ENCODE measurements at regions not wholly inside any gene's neighbourhood (a gene's known extent, or its start where the extent isn't known, plus 50 kb on each side); places are given as distances from the start of the nearest gene placed in this dataset.

DNA sequence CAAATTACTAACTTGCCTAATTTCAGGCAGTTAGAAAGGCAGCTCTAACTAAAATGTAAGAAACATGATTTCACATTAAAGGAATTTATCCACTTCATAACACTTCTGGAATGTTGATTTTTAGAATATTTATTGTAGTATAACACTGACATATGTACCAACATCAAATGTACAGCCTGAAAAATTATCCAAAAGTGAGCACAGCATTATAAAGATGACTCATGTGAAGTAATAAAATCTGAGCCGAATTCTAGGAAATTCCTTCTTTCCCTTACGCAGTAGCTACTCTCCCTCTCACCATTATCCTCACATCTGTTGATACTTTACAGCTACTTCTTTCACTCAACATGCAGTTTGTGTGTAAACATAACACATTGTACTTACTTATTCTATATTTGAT lies 610.6 kb downstream of the ZWINT start:
- no peak overlapping the region for H4K8ac ChIP-seq (ENCODE audit: low read length)
- 32% methylated on average over 2 of the region's 2 CpGs for WGBS
- H3K36me3 ChIP-seq (ENCODE audit: control insufficient read depth in 1 of 2, insufficient read depth in 2 of 2, low read depth in 1 of 2, low read length in 2 of 2): no peaks in the 10 kb centered on the region
- no peak overlapping the region for H4K91ac ChIP-seq (ENCODE audit: low read length)
- no peak overlapping the region for H3K4me2 ChIP-seq (ENCODE audit: low read length, poor library complexity, severe bottlenecking)
- H3K9me3 ChIP-seq (ENCODE audit: control insufficient read depth, low read length): no peaks in the 10 kb centered on the region
- no peak for DNase-seq
- no peak overlapping the region for H2AFZ ChIP-seq (ENCODE audit: low read depth, low read length)
- H3K23ac ChIP-seq (ENCODE audit: low read length in 2 of 2): no peak overlapping the region
- H2BK120ac ChIP-seq (ENCODE audit: low read depth, low read length): no peak overlapping the region
- no peaks in the 10 kb centered on the region for H3K79me1 ChIP-seq (replicated peaks; ENCODE audit: low read length, poor library complexity, severe bottlenecking)
- no peak overlapping the region for H2BK15ac ChIP-seq (ENCODE audit: low read depth, poor library complexity, severe bottlenecking)
- no peak overlapping the region for H3K4ac ChIP-seq (ENCODE audit: low read depth in 1 of 2, low read length in 2 of 2)
- H3K9ac ChIP-seq (ENCODE audit: low read length): no peak overlapping the region
- H2BK12ac ChIP-seq (ENCODE audit: low read length in 2 of 2): no peak overlapping the region
- no peak overlapping the region for H3K4me3 ChIP-seq (ENCODE audit: insufficient read depth in 1 of 2, low read depth in 1 of 2, low read length in 2 of 2)
- no peak overlapping the region for H3K27ac ChIP-seq (ENCODE audit: low read length, poor library complexity, severe bottlenecking)
- H3K18ac ChIP-seq (ENCODE audit: low read depth in 1 of 2, low read length in 2 of 2): no peak overlapping the region
- H3K4me1 ChIP-seq (ENCODE audit: control insufficient read depth, insufficient read depth, low read depth, low read length): no peaks in the 10 kb centered on the region
- no peak overlapping the region for H2AK5ac ChIP-seq (ENCODE audit: low read length, severe bottlenecking)
- no peaks in the 10 kb centered on the region for H3K27me3 ChIP-seq (ENCODE audit: control insufficient read depth in 1 of 2, insufficient read depth in 1 of 2, low read length in 2 of 2)
- H3K14ac ChIP-seq (ENCODE audit: low read length in 2 of 2): no peak overlapping the region
- no peak overlapping the region for H2BK5ac ChIP-seq (ENCODE audit: low read depth, low read length, poor library complexity, severe bottlenecking)

DNA sequence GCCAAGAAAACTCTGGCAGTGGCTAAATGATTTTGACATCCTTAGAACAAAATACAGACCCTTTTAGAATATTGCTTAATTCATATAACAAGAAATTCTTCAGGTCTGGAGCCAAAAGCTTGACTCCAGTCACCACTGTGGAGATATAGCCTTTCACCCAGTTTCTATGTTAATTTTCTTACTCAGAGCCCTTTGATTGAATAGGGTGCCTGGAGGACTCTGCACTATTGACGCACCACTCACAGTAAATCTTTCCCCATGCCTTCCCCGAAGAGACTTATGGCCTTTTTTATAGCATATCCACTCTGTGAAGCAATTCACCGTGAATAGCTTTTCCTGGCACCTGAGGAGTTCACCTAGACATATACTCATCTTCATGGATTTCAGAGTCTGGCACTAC lies 613.8 kb downstream of the ZWINT start:
- Histone ChIP-seq H3K27me3 (ENCODE audit: control insufficient read depth in 1 of 2, insufficient read depth in 1 of 2, low read length in 2 of 2) (no peaks in the 10 kb centered on the region), H3K9ac (ENCODE audit: low read length) (no peak overlapping the region), H3K18ac (ENCODE audit: low read depth in 1 of 2, low read length in 2 of 2) (no peak overlapping the region), H4K91ac (ENCODE audit: low read length) (no peak overlapping the region), H3K4me2 (ENCODE audit: low read length, poor library complexity, severe bottlenecking) (no peak overlapping the region), H3K14ac (ENCODE audit: low read length in 2 of 2) (no peak overlapping the region), H3K9me3 (ENCODE audit: control insufficient read depth, low read length) (no peaks in the 10 kb centered on the region), H2BK15ac (ENCODE audit: low read depth, poor library complexity, severe bottlenecking) (no peak overlapping the region), H2BK12ac (ENCODE audit: low read length in 2 of 2) (no peak overlapping the region), H3K27ac (ENCODE audit: low read length, poor library complexity, severe bottlenecking) (no peak overlapping the region), H3K23ac (ENCODE audit: low read length in 2 of 2) (no peak overlapping the region), H4K8ac (ENCODE audit: low read length) (no peak overlapping the region), H2AK5ac (ENCODE audit: low read length, severe bottlenecking) (no peak overlapping the region), H3K36me3 (ENCODE audit: control insufficient read depth in 1 of 2, insufficient read depth in 2 of 2, low read depth in 1 of 2, low read length in 2 of 2) (no peaks in the 10 kb centered on the region), H2BK120ac (ENCODE audit: low read depth, low read length) (no peak overlapping the region), H2BK5ac (ENCODE audit: low read depth, low read length, poor library complexity, severe bottlenecking) (no peak overlapping the region), H3K79me1 (replicated peaks; ENCODE audit: low read length, poor library complexity, severe bottlenecking) (no peaks in the 10 kb centered on the region), H3K4me1 (ENCODE audit: control insufficient read depth, insufficient read depth, low read depth, low read length) (no peaks in the 10 kb centered on the region), H2AFZ (ENCODE audit: low read depth, low read length) (no peak overlapping the region), H3K4ac (ENCODE audit: low read depth in 1 of 2, low read length in 2 of 2) (no peak overlapping the region), H3K4me3 (ENCODE audit: insufficient read depth in 1 of 2, low read depth in 1 of 2, low read length in 2 of 2) (no peak overlapping the region)
- 63% methylated on average over 3 of the region's 3 CpGs for WGBS
- no peak for DNase-seq

- Histone ChIP-seq H2BK5ac (ENCODE audit: low read depth, low read length, poor library complexity, severe bottlenecking) (no peak overlapping the region), H4K91ac (ENCODE audit: low read length) (no peak overlapping the region), H2BK15ac (ENCODE audit: low read depth, poor library complexity, severe bottlenecking) (no peak overlapping the region), H3K9ac (ENCODE audit: low read length) (no peak overlapping the region), H3K4ac (ENCODE audit: low read depth in 1 of 2, low read length in 2 of 2) (no peak overlapping the region), H3K27me3 (ENCODE audit: control insufficient read depth in 1 of 2, insufficient read depth in 1 of 2, low read length in 2 of 2) (no peaks in the 10 kb centered on the region), H3K36me3 (ENCODE audit: control insufficient read depth in 1 of 2, insufficient read depth in 2 of 2, low read depth in 1 of 2, low read length in 2 of 2) (no peaks in the 10 kb centered on the region), H3K4me2 (ENCODE audit: low read length, poor library complexity, severe bottlenecking) (no peak overlapping the region), H3K18ac (ENCODE audit: low read depth in 1 of 2, low read length in 2 of 2) (no peak overlapping the region), H3K14ac (ENCODE audit: low read length in 2 of 2) (no peak overlapping the region), H3K4me3 (ENCODE audit: insufficient read depth in 1 of 2, low read depth in 1 of 2, low read length in 2 of 2) (no peak overlapping the region), H3K27ac (ENCODE audit: low read length, poor library complexity, severe bottlenecking) (no peak overlapping the region), H2AFZ (ENCODE audit: low read depth, low read length) (no peak overlapping the region), H2BK12ac (ENCODE audit: low read length in 2 of 2) (no peak overlapping the region), H2BK120ac (ENCODE audit: low read depth, low read length) (no peak overlapping the region), H3K9me3 (ENCODE audit: control insufficient read depth, low read length) (no peaks in the 10 kb centered on the region), H2AK5ac (ENCODE audit: low read length, severe bottlenecking) (no peak overlapping the region), H4K8ac (ENCODE audit: low read length) (no peak overlapping the region), H3K79me1 (replicated peaks; ENCODE audit: low read length, poor library complexity, severe bottlenecking) (no peaks in the 10 kb centered on the region), H3K23ac (ENCODE audit: low read length in 2 of 2) (no peak overlapping the region), H3K4me1 (ENCODE audit: control insufficient read depth, insufficient read depth, low read depth, low read length) (no peaks in the 10 kb centered on the region)
- 63% methylated on average over 1 of the region's 1 CpG for WGBS
- no peak for DNase-seq
These were observed 615.1 kb downstream of the ZWINT start for GRCh38 chr10:55746002-55746401.

DNA sequence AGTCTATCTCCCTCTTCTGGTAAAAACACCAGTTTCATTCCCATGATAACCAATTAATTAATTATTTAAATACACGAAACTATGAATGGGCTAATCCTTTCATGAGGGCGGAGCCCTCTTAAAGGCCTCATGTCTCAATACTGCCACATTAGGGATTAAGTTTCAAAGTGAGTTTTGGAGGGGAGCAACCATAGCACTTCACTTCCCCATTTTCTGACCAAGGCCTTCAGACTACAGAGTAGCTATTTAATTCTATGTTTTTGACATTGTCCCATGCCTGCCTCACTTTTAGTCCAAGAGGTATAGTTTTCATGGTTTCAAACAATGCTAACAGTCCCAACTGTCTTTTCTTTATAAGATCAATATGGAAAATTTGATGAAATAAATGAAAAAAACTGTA lies 618.6 kb downstream of the ZWINT start:
- Histone ChIP-seq H3K14ac (ENCODE audit: low read length in 2 of 2) (no peak overlapping the region), H4K91ac (ENCODE audit: low read length) (no peak overlapping the region), H3K9ac (ENCODE audit: low read length) (no peak overlapping the region), H2BK5ac (ENCODE audit: low read depth, low read length, poor library complexity, severe bottlenecking) (no peak overlapping the region), H3K4ac (ENCODE audit: low read depth in 1 of 2, low read length in 2 of 2) (no peak overlapping the region), H3K79me1 (replicated peaks; ENCODE audit: low read length, poor library complexity, severe bottlenecking) (no peaks in the 10 kb centered on the region), H3K36me3 (ENCODE audit: control insufficient read depth in 1 of 2, insufficient read depth in 2 of 2, low read depth in 1 of 2, low read length in 2 of 2) (no peaks in the 10 kb centered on the region), H3K4me3 (ENCODE audit: insufficient read depth in 1 of 2, low read depth in 1 of 2, low read length in 2 of 2) (no peak overlapping the region), H2AK5ac (ENCODE audit: low read length, severe bottlenecking) (no peak overlapping the region), H3K23ac (ENCODE audit: low read length in 2 of 2) (no peak overlapping the region), H2BK12ac (ENCODE audit: low read length in 2 of 2) (no peak overlapping the region), H4K8ac (ENCODE audit: low read length) (no peak overlapping the region), H3K4me2 (ENCODE audit: low read length, poor library complexity, severe bottlenecking) (no peak overlapping the region), H2AFZ (ENCODE audit: low read depth, low read length) (no peak overlapping the region), H3K18ac (ENCODE audit: low read depth in 1 of 2, low read length in 2 of 2) (no peak overlapping the region), H3K4me1 (ENCODE audit: control insufficient read depth, insufficient read depth, low read depth, low read length) (no peaks in the 10 kb centered on the region), H2BK15ac (ENCODE audit: low read depth, poor library complexity, severe bottlenecking) (no peak overlapping the region), H2BK120ac (ENCODE audit: low read depth, low read length) (no peak overlapping the region), H3K27ac (ENCODE audit: low read length, poor library complexity, severe bottlenecking) (no peak overlapping the region), H3K9me3 (ENCODE audit: control insufficient read depth, low read length) (no peaks in the 10 kb centered on the region), H3K27me3 (ENCODE audit: control insufficient read depth in 1 of 2, insufficient read depth in 1 of 2, low read length in 2 of 2) (no peaks in the 10 kb centered on the region)
- DNase-seq: no peak
- 100% methylated on average over 2 of the region's 2 CpGs for WGBS
